ENCODE measurements at regions not wholly inside any gene's neighbourhood (a gene's known extent, or its start where the extent isn't known, plus 50 kb on each side); places are given as distances from the start of the nearest gene placed in this dataset.
"Not testable (repeated sequence)": the region's sequence is repeated elsewhere in the genome, so short reads cannot be mapped to it uniquely, and the experiment has no call there.

DNA sequence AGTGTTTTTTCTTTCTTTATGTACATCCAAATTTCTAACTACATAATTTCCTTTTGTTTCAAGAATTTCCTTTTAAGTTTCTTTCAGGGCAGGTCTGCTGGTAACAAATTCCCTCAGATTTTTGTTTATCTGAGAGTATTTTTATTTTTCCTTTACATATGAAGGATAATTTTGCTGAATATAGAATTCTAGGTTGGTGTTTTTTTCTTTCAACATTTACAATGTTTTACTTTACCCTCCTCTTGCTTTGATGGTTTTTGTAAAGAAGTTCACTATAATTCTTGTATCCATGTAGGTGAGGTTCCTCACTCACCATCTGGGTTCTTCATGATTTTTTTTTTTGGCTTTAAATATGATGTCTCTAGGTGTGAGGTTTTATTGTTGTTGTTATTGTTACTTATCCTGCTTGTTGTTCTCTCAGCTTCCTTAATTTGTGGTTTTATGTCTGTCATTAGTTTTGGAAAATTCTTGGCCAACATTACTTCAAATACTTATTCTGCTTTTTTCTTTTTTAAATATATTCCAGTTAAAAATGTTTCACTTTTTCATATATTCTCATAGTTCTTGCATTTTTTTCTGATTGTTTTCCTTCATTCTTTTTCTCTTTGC, 580.1 kb upstream of the CITED2 start:
- Histone ChIP-seq H3K4me3 (no peak overlapping the region), H3K4me1 (no peaks in the 10 kb centered on the region), H3K9me3 (no peaks in the 10 kb centered on the region), H3K36me3 (no peaks in the 10 kb centered on the region), H3K27me3 (no peaks in the 10 kb centered on the region), H3K27ac (no peak overlapping the region)
- DNase-seq, result no peak
- intact Hi-C loops (cut with DNase I), result no loop called here
- no peak for TF ChIP-seq POLR2A (IDR thresholded peaks at IDR 0.05)
- no peak for TF ChIP-seq CTCF (IDR thresholded peaks at IDR 0.05)

GRCh38 chr6:139953780-139954179, 579.3 kb upstream of the CITED2 start:
- H3K27ac ChIP-seq; H3K4me3 ChIP-seq; H3K36me3 ChIP-seq; DNase-seq; H3K9me3 ChIP-seq; intact Hi-C loops (cut with DNase I); H3K4me1 ChIP-seq; H3K27me3 ChIP-seq: not testable (repeated sequence)
- 86 to 92% methylated on average over 11 of the region's 11 CpGs for WGBS, 2 donors

DNA sequence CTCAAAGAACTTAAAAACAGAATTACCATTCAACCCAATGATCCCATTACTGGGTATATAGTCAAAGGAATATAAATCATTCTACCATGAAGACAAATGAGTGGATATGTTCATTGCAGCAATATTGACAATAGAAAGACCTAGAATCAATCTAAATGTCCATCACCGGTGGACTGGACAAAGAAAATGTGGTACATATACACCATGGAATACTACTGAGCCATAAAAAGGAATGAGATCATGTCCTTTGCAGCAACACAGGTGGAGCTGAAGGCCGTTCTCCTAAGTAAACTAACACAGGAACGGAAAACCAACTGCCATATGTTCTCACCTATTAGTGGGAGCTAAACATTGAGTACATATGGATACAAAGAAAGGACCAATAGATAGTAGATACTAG, 576.7 kb upstream of the CITED2 start:
- DNase-seq, result no peak
- Histone ChIP-seq H3K4me3 (no peak overlapping the region), H3K4me1 (no peaks in the 10 kb centered on the region), H3K27me3 (no peaks in the 10 kb centered on the region), H3K27ac (no peak overlapping the region), H3K36me3 (no peaks in the 10 kb centered on the region), H3K9me3 (no peaks in the 10 kb centered on the region)
- no peak for TF ChIP-seq CTCF (IDR thresholded peaks at IDR 0.05)
- no peak for TF ChIP-seq POLR2A (IDR thresholded peaks at IDR 0.05)
- WGBS, 2 donors, result 60 to 74% methylated on average over 3 of the region's 3 CpGs
- intact Hi-C loops (cut with DNase I), result no loop called here

DNA sequence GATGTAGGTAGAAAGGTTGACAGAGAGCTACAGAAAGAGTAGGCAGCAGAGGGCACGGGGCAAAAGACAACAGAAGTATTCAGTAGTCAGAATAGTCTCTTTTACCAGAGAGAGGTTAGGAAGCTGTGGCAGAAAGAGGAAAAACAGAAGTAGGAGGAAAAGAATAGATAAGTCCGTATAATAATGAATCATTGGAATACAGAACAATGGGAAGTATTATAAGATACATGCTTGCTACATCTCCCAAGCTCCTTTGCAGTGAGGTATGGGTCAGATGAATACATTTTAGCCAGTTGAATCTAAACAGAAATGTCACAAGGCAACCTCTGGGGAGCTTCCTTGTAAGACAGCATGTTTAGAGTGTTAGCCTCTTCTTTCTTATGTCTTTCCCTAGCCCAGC, 570.5 kb upstream of the CITED2 start:
- 75 to 76% methylated on average over 2 of the region's 2 CpGs for WGBS, 2 donors
- TF ChIP-seq POLR2A (IDR thresholded peaks at IDR 0.05) (no peak), CTCF (IDR thresholded peaks at IDR 0.05) (no peak)

DNA sequence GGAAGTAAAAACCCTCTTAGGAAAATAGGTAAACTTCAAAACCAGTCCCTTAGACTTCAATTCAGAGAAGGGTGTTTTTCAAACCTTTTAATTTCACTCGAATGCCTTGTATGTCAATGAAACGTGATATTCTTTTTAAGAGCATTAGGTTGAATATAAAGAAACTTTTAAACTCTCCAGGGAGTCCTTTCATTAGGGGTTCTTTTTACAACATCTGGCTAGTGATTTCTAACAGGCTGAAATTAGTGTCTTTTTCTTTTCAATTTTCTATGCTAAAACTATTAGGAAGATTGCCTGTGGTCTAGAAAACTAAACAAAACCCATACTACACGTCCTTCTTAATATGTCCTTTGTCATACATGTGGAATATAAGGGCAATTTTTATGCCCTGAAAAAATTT, 569.7 kb upstream of the CITED2 start:
- H3K4me1 ChIP-seq, result peaks cover 0 to 5% (median 0%) of the 10 kb centered on the region in 3 donors
- H3K36me3 ChIP-seq, result no peaks in the 10 kb centered on the region
- WGBS, 2 donors, result 70 to 71% methylated on average over 3 of the region's 3 CpGs
- TF ChIP-seq POLR2A (IDR thresholded peaks at IDR 0.05), result no peak
- TF ChIP-seq CTCF (IDR thresholded peaks at IDR 0.05), result no peak
- H3K9me3 ChIP-seq, result no peaks in the 10 kb centered on the region
- no peak overlapping the region for H3K4me3 ChIP-seq
- no peaks in the 10 kb centered on the region for H3K27me3 ChIP-seq
- intact Hi-C loops (cut with DNase I), result no loop called here
- no peak overlapping the region for H3K27ac ChIP-seq
- DNase-seq, result no peak

More for the DNA sequence above, 570.5 kb upstream of the CITED2 start:
- no peaks in the 10 kb centered on the region for H3K36me3 ChIP-seq
- H3K27ac ChIP-seq, result no peak overlapping the region
- H3K4me1 ChIP-seq, result peaks cover 0 to 5% (median 0%) of the 10 kb centered on the region in 3 donors
- DNase-seq, result no peak
- H3K9me3 ChIP-seq, result no peaks in the 10 kb centered on the region
- no peaks in the 10 kb centered on the region for H3K27me3 ChIP-seq
- H3K4me3 ChIP-seq, result no peak overlapping the region
- intact Hi-C loops (cut with DNase I), result no loop called here

DNA sequence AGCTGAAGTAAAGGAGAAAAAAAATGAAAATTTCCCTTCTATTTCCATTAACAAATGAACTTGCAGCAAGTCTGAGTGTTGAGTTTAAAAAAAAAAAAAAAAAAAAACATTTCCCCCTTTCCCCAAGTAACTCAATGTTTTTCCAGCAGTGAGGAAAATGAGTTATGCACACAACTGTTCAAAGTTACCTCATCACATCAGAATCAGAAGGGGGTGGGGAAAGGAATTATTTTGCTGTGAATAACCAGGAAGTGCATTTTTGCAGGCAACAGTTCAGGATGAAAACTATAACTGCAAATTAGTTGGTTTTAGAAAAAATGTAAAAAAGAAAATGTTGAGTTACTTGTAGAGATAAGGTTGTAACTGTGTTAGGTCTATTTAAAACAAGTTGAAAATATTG, 568.9 kb upstream of the CITED2 start:
- no peaks in the 10 kb centered on the region for H3K27me3 ChIP-seq
- no peak overlapping the region for H3K27ac ChIP-seq
- TF ChIP-seq CTCF (IDR thresholded peaks at IDR 0.05) (no peak), POLR2A (IDR thresholded peaks at IDR 0.05) (no peak)
- no peak for DNase-seq
- H3K4me1 ChIP-seq, result peaks cover 0 to 5% (median 0%) of the 10 kb centered on the region in 3 donors
- no peaks in the 10 kb centered on the region for H3K36me3 ChIP-seq
- intact Hi-C loops (cut with DNase I), result no loop called here
- no peaks in the 10 kb centered on the region for H3K9me3 ChIP-seq
- H3K4me3 ChIP-seq, result no peak overlapping the region
